ENCODE measurements at regions not wholly inside any gene's neighbourhood (a gene's known extent, or its start where the extent isn't known, plus 50 kb on each side); places are given as distances from the start of the nearest gene placed in this dataset.
"Not testable (repeated sequence)": the region's sequence is repeated elsewhere in the genome, so short reads cannot be mapped to it uniquely, and the experiment has no call there.

DNA sequence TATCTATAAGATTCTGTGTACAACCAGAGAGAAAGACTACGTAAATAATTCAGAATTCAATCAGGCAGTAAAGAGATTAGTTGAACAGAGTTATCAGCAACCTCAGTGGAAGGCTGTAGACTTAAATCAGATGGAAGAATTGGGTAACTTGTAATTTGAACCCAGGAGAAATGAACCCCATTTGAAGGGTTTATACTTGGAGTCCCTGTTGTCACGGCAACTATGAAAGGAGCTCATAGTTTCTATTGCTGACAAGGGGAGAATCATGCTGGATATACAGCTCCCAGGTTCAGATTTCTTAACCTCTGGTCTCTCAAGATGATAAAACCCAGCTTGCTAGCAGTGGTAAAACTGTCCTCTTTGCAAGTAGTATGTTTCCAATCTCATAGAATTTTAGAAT lies 54.4 kb upstream of the BMP4 start:
- no peak for DNase-seq
- Mint-ChIP-seq H3K27me3 (peaks cover 6 to 24% (median 12%) of the 10 kb centered on the region in 5 donors), H3K4me1 (no peaks in the 10 kb centered on the region), H3K9me3 (peaks cover 0 to 15% (median 9%) of the 10 kb centered on the region in 9 donors), H3K27ac (no peak overlapping the region), H3K36me3 (peaks cover 0 to 11% (median 0%) of the 10 kb centered on the region in 3 donors), H3K4me3 (no peak overlapping the region)
- POLR2A ChIA-PET: no interaction called here
- ATAC-seq: no peak

DNA sequence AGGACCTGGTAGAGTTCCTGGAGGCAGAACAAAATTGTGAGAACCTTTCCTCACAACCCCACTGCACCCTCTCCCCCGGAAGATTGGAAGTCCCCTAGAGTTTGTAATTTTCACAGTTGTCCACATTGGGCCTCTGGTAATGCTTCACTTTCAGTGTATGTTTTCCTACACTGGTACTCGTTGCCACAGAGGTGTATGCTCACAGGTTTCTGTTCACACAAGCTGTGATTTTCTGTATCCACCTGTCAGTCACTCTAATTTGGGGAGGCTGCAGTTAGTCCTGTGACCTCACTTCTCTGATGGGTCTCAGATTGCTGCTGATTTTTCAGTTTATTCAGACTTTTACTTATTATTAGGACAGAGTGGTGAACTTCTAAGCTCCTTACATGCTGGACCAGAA lies 66.4 kb upstream of the BMP4 start:
- peaks cover 0 to 7% (median 0%) of the 10 kb centered on the region in 5 donors for H3K27me3 Mint-ChIP-seq
- peaks cover 0 to 25% (median 17%) of the 10 kb centered on the region in 9 donors for H3K9me3 Mint-ChIP-seq
- ATAC-seq (no peak), DNase-seq (no peak)
- H3K4me1 Mint-ChIP-seq: no peaks in the 10 kb centered on the region
- no peak overlapping the region for H3K4me3 Mint-ChIP-seq
- H3K27ac Mint-ChIP-seq: no peak overlapping the region
- H3K36me3 Mint-ChIP-seq: peaks cover 0 to 4% (median 0%) of the 10 kb centered on the region in 3 donors
- POLR2A ChIA-PET: no interaction called here

DNA sequence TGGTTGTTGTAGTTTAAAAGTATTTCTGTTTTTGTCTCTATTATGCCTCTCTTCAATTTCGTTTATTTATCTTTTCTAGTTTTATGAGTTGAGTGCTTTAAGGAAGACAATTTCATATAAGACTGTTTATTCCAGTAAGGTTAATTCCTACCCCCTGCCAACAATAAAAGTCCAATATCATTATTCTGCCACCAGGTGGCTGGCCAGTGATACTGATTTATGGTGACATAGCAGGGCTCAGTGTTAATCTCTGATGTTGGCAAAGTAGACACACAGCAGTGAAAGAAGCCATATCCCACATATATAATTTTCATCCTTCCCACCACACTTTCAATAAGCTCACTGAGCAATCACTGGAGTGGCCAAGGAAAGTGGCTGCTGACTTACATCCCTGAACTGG lies 69.0 kb upstream of the BMP4 start:
- H3K4me1 Mint-ChIP-seq: no peaks in the 10 kb centered on the region
- H3K27me3 Mint-ChIP-seq: peaks cover 0 to 2% (median 0%) of the 10 kb centered on the region in 5 donors
- POLR2A ChIA-PET: no interaction called here
- DNase-seq: no peak
- H3K36me3 Mint-ChIP-seq: peaks cover 0 to 4% (median 0%) of the 10 kb centered on the region in 3 donors
- no peak overlapping the region for H3K4me3 Mint-ChIP-seq
- H3K9me3 Mint-ChIP-seq: peaks cover 0 to 26% (median 15%) of the 10 kb centered on the region in 9 donors
- no peak overlapping the region for H3K27ac Mint-ChIP-seq
- ATAC-seq: no peak

DNA sequence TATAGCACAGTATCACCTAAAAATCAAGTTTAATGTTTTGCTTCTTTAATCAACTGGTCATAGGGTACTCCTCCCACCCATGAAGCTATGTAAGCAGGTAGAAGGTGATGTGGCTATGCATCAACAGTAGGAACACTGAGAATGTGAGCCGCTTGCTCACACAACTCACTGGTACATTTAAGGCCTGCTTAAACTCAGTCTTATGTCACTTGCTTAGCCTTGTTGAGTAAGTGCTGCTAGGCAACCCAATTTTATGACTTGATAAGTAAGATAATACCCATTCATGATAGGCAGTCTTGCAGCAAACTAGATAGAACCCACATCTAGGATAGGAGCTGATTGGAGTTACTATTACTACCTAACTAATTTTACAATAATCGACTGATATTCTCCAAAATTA lies 70.0 kb upstream of the BMP4 start:
- POLR2A ChIA-PET: no interaction called here
- DNase-seq: no peak
- peaks cover 0 to 26% (median 12%) of the 10 kb centered on the region in 9 donors for H3K9me3 Mint-ChIP-seq
- peaks cover 0 to 4% (median 0%) of the 10 kb centered on the region in 3 donors for H3K36me3 Mint-ChIP-seq
- no peak for ATAC-seq
- no peak overlapping the region for H3K4me3 Mint-ChIP-seq
- no peaks in the 10 kb centered on the region for H3K4me1 Mint-ChIP-seq
- peaks cover 0 to 2% (median 0%) of the 10 kb centered on the region in 5 donors for H3K27me3 Mint-ChIP-seq
- H3K27ac Mint-ChIP-seq: no peak overlapping the region

DNA sequence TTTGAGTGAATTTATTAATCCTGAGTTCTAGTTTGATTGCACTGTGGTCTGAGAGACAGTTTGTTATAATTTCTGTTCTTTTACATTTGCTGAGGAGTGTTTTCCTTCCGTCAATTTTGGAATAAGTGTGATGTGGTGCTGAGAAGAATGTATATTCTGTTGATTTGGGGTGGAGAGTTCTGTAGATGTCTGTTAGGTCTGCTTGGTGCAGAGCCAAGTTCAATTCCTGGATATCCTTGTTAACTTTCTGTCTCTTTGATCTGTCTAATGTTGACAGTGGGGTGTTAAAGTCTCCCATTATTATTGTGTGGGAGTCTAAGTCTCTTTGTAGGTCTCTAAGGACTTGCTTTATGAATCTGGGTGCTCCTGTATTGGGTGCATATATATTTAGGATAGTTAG lies 74.4 kb upstream of the BMP4 start:
- peaks cover 5 to 40% (median 23%) of the 10 kb centered on the region in 9 donors for H3K9me3 Mint-ChIP-seq
- H3K4me1 Mint-ChIP-seq, H3K4me3 Mint-ChIP-seq, ATAC-seq, H3K27ac Mint-ChIP-seq, POLR2A ChIA-PET, DNase-seq: not testable (repeated sequence)
- peaks cover 0 to 10% (median 7%) of the 10 kb centered on the region in 5 donors for H3K27me3 Mint-ChIP-seq
- peaks cover 0 to 24% (median 1%) of the 10 kb centered on the region in 3 donors for H3K36me3 Mint-ChIP-seq

DNA sequence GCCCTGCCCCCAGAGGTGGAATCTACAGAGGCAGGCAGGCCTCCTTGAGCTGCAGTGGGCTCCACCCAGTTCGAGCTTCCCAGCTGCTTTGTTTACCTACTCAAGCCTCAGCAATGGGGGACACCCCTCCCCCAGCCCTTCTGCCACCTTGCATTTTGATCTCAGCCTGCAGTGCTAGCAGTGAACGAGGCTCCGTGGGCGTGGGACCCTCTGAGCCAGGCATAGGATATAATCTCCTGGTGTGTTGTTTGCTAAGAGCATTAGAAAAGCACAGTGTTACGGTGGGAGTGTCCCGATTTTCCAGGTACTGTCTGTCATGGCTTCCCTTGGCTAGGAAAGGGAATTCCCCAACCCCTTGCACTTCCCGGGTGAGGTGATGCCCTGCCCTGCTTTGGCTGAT lies 76.7 kb upstream of the BMP4 start:
- DNase-seq, POLR2A ChIA-PET, H3K4me3 Mint-ChIP-seq, H3K27ac Mint-ChIP-seq, H3K4me1 Mint-ChIP-seq, ATAC-seq: not testable (repeated sequence)
- Mint-ChIP-seq H3K9me3 (peaks cover 5 to 47% (median 26%) of the 10 kb centered on the region in 9 donors), H3K27me3 (peaks cover 0 to 14% (median 5%) of the 10 kb centered on the region in 5 donors), H3K36me3 (peaks cover 0 to 24% (median 1%) of the 10 kb centered on the region in 3 donors)

DNA sequence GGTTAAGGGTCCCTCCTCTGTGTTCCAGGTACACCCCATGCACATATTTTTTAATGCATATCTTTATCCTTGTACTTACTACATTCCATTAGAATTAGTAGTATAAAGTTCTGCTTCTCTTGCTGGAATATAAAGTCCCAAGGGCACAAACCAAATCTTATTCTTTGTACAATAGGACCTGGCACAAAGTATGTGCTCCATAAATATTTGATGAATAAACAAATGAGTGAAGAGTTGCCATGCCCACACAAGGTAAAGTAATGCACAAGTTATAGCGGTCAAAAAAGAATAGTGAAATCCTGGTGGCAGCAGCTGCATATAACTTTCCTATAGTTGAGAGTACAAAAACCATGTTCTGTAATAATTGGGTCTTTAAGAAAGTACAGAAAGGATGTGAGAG lies 82.1 kb upstream of the BMP4 start:
- peaks cover 0 to 25% (median 10%) of the 10 kb centered on the region in 5 donors for H3K27me3 Mint-ChIP-seq
- ATAC-seq (no peak), DNase-seq (no peak)
- H3K27ac Mint-ChIP-seq: no peak overlapping the region
- POLR2A ChIA-PET: no interaction called here
- no peaks in the 10 kb centered on the region for H3K4me1 Mint-ChIP-seq
- peaks cover 0 to 20% (median 1%) of the 10 kb centered on the region in 3 donors for H3K36me3 Mint-ChIP-seq
- peaks cover 2 to 39% (median 14%) of the 10 kb centered on the region in 9 donors for H3K9me3 Mint-ChIP-seq
- H3K4me3 Mint-ChIP-seq: no peak overlapping the region

DNA sequence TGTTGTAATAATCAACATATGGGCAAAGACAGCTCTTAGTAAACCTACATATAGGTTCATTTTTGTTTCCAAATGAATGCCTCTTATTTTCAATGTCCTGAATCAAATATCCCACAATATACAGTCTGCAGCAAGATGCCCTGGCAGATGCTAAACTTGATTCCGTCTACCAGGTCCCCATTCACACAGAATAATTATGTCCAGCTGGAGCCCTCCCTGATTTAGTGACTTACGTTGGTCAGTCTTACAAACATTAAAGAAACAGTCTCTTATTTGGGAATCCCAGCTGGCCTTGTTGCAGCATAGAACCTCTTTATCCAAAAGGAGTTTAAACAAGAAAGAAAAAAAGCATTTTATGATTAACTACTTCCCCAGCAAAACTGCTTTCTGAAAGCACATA lies 82.7 kb upstream of the BMP4 start:
- POLR2A ChIA-PET: no interaction called here
- peaks cover 0 to 25% (median 11%) of the 10 kb centered on the region in 5 donors for H3K27me3 Mint-ChIP-seq
- DNase-seq: no peak
- peaks cover 0 to 33% (median 11%) of the 10 kb centered on the region in 9 donors for H3K9me3 Mint-ChIP-seq
- H3K27ac Mint-ChIP-seq: no peak overlapping the region
- H3K36me3 Mint-ChIP-seq: peaks cover 0 to 15% (median 1%) of the 10 kb centered on the region in 3 donors
- no peak overlapping the region for H3K4me3 Mint-ChIP-seq
- ATAC-seq: no peak
- no peaks in the 10 kb centered on the region for H3K4me1 Mint-ChIP-seq

DNA sequence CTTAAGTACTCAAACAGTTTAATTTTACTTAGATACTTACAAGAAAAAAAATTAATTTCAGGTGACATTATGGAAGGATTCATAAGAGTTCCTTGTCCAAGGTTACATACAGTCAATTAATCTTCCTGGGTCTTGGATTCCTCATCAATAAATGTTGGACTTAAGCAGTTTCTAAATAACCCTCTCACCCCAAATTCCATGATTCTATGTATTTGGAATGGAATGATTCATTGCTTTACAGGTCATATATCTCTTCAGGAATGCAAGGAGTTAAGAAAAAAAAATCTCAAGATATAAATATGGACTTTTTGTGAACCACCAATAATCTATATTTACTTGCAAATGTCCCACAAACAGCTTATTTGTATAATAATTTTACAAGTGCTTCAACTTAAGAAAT lies 84.2 kb upstream of the BMP4 start:
- no peak for DNase-seq
- H3K4me1 Mint-ChIP-seq: no peaks in the 10 kb centered on the region
- peaks cover 0 to 18% (median 2%) of the 10 kb centered on the region in 9 donors for H3K9me3 Mint-ChIP-seq
- ATAC-seq: no peak
- no peaks in the 10 kb centered on the region for H3K36me3 Mint-ChIP-seq
- POLR2A ChIA-PET: no interaction called here
- no peak overlapping the region for H3K4me3 Mint-ChIP-seq
- no peak overlapping the region for H3K27ac Mint-ChIP-seq
- peaks cover 0 to 15% (median 8%) of the 10 kb centered on the region in 5 donors for H3K27me3 Mint-ChIP-seq

DNA sequence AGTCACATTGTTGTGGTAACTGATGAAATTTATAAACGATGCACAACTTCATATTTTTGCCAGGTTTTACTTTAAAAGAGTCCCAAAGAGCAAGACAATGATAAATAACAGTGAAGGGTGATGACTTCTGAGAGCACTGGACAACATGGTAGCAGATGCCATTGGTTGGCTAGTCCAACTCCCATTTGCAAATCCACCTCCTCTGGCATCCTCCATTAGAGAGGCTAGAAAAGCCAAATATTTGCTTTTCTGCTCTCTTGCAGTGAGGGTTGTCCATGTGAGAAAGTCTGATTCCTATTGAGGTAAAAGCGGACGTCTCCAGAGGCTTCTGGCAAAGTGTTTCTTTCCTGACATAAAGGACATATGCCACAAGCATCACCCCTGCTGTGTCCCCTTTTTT lies 89.6 kb upstream of the BMP4 start:
- POLR2A ChIA-PET: no interaction called here
- no peaks in the 10 kb centered on the region for H3K36me3 Mint-ChIP-seq

DNA sequence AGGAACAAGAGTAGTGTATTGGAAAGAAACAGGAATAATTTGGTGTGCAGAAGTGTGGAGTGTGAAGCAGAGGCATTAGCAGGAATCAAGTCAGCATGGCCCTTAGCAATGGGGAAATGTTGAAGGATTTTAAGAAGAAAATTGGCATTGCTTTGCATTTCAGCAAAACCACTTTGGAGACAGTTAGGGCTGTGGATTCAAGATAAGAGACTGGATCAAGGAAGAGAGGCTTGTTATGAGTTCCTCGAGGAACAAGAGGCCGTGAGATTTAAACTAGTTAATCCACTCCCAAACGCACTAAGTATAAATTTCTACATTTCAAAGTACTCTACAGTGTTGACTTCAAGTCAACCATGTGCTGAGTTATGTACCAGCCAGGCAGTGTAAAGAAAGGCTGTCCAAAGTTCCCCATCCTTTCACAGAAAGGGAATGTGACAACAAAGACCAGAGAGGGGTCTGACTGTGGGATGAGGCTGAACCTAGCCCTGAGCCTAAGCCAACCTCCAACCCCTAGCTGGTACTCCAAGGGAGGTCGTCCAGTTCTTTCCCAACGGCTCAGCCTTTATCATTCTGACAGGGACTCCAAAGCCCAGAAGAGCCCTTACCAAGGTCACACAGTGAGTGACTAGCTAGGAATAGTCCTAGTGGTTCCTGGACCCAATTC lies 91.2 kb upstream of the BMP4 start:
- DNase-seq: no peak
- no peak for ATAC-seq
- POLR2A ChIA-PET: interaction anchor here (0.7 kb wide), 1 partner anchor 28 kb away, joined by 3 read pairs; no protein-coding TSS in a partner anchor
- Mint-ChIP-seq H3K36me3 (no peaks in the 10 kb centered on the region), H3K9me3 (peaks cover 0 to 6% (median 0%) of the 10 kb centered on the region in 9 donors), H3K4me3 (no peak overlapping the region), H3K27ac (no peak overlapping the region), H3K27me3 (peaks cover 0 to 6% (median 0%) of the 10 kb centered on the region in 5 donors), H3K4me1 (no peaks in the 10 kb centered on the region)

More for the DNA sequence above, 89.6 kb upstream of the BMP4 start:
- Mint-ChIP-seq H3K4me3 (no peak overlapping the region), H3K4me1 (no peaks in the 10 kb centered on the region), H3K9me3 (peaks cover 0 to 6% (median 0%) of the 10 kb centered on the region in 9 donors), H3K27me3 (peaks cover 0 to 9% (median 0%) of the 10 kb centered on the region in 5 donors), H3K27ac (no peak overlapping the region)
- no peak for DNase-seq
- ATAC-seq: no peak

DNA sequence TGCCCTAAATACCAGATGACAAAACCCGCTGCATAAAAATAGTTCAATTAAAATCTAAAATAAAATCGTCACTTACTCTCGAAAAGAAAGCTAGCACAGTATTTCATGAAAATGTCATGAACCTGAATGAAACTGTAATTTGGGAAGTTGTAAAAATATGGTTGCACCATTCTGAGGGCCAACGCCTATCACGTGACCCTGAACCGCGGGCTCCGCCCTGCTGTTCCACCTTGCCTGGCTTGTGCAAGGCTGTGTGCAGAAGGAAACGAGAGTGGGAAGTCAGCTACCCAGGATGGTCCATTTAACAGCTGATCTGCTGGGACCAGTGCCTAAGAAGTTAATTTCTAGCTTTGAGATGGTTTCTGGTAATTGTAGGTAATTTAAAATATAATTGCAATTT lies 91.7 kb upstream of the BMP4 start:
- POLR2A ChIA-PET: interaction anchor here (0.7 kb wide), 1 partner anchor 27 kb away, joined by 3 read pairs; no protein-coding TSS in a partner anchor

DNA sequence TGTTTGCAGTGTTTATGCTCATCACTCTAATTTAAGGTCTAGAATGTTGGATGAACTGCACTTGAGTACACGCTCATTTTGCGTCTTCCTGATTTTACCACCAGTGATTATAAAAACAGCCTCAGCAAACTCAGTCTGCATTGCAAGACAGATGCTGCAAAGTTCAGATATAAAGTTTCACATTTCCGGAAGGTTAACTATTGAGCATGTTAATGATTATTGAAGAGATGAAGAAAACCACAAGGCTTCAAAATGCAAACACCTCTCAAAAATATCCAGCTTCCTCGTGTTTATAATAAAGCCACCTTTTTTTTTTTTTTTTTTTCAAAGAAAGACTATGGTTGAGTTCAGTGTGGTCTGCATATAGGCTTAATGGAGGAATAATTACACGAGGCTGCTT lies 92.1 kb upstream of the BMP4 start:
- H3K27me3 Mint-ChIP-seq: peaks cover 0 to 5% (median 0%) of the 10 kb centered on the region in 5 donors
- no peak for ATAC-seq
- H3K27ac Mint-ChIP-seq: no peak overlapping the region
- no peaks in the 10 kb centered on the region for H3K4me1 Mint-ChIP-seq
- no peak overlapping the region for H3K4me3 Mint-ChIP-seq
- POLR2A ChIA-PET: interaction anchor here (0.7 kb wide), 1 partner anchor 27 kb away, joined by 3 read pairs; no protein-coding TSS in a partner anchor
- no peak for DNase-seq
- peaks cover 0 to 6% (median 0%) of the 10 kb centered on the region in 9 donors for H3K9me3 Mint-ChIP-seq
- no peaks in the 10 kb centered on the region for H3K36me3 Mint-ChIP-seq

More for the DNA sequence above, 91.7 kb upstream of the BMP4 start:
- ATAC-seq (no peak), DNase-seq (no peak)
- peaks cover 0 to 6% (median 0%) of the 10 kb centered on the region in 5 donors for H3K27me3 Mint-ChIP-seq
- H3K9me3 Mint-ChIP-seq: peaks cover 0 to 6% (median 0%) of the 10 kb centered on the region in 9 donors
- H3K4me3 Mint-ChIP-seq: no peak overlapping the region
- no peaks in the 10 kb centered on the region for H3K36me3 Mint-ChIP-seq
- H3K4me1 Mint-ChIP-seq: no peaks in the 10 kb centered on the region
- H3K27ac Mint-ChIP-seq: no peak overlapping the region

All from naive thymus-derived CD8-positive, alpha-beta T cell (primary cell).